Limb (tissue), 2 donors: ENCODE measurements at regions not wholly inside any gene's neighbourhood (a gene's known extent, or its start where the extent isn't known, plus 50 kb on each side); places are given as distances from the start of the nearest gene placed in this dataset.

Source experiments
- DNase-seq, 2 donors: peaks; one replicate each; pipeline ENCODE4 v3.0.0-alpha.2; 2016; ENCODE audit errors: extremely low spot score in 2 of 2

DNA sequence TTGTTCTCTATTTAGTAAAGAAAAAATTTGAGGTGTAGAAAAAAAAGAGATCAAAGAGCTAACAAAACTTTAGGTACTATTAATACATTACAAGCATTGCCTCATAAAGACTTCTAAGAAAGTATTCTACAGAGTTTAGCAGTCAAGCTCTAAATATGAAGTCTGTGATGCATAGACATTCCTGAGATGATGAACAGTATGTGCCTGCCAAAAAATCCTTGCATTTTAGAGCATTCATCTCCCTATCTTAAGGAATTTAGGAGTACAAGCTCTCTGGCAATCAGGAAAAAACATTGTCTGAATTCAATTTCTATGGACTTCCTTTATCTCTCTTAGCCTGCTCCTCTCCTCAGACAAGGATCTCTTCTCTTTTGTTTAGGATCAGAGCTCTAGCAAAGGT, 202.6 kb upstream of the LRFN5 start:
- peak in 1 of 2 donors; percentile 37 for DNase-seq

DNA sequence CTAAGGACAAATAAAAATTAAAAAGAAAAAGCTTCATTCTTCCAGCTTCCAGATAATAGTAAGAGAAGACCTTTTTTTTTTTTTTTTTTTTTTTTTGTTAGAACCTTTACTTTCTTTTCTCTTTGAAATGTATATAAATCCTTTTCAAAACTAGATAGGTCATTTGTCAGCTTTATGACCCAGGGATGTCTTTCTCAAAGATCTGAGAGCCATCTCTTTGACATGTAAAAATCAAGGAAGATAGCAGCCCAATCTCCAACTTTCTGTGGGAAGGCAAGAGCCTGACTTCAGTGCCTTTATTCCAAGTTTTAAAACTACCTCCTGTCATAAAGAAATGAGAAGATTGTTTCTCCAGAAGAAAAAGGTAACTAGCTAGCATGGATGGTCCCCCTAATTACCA, 203.3 kb upstream of the LRFN5 start:
- DNase-seq: no peak

DNA sequence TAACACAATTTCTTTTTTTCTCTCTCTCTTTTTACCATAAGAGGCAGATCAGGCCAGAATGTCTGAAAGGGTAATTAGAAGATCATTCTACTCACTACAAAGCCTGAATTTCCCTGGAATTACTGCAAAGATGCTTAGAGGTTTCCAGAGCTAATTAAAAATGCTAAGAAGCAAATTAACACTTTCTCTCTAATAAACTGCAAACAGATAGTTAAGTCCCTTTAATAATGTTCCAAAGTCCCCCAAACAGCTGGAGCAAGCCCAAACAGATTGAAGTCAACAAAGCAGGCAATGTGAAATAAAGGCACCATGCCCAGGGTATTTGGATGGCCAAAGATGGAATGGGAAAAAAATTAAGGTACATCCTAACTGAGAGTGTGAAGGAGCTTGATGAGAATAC, 208.8 kb upstream of the LRFN5 start:
- DNase-seq: no peak

DNA sequence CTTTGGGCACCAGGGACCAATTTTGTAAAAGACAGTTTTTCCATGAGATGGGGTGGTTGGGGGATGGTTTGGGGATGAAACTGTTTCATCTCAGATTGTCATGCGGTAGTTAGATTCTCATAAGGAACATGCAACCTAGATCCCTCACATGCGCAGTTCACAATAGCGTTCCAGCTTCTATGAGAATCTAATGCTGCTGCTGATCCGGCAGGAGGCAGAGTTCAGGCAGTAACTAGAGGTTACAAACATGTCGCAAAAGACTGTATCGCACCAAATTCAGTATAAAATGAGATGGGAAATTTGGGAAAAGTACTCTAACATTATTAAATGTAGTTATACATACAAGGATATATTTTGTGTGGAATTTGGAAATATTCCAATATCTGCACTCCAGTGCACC, 213.2 kb upstream of the LRFN5 start:
- no peak for DNase-seq

DNA sequence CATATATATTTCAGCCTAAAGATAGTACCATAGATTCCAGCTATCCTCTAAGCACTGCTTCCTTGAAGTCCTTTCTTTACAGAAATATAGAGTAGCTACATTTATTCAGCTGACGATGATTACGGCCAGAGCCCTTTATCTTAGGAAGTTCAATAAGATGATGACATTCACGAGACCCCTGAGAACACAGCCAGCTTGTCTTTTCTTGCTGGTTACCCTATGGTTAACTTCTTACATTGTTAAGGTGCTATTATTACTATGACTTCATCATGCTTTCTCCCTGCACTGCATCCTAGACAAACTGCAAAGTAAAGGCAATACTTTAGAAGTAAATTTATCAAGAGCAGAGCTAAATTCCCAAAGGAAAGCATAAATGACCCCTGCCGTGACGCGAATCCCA, 214.4 kb upstream of the LRFN5 start:
- no peak for DNase-seq

DNA sequence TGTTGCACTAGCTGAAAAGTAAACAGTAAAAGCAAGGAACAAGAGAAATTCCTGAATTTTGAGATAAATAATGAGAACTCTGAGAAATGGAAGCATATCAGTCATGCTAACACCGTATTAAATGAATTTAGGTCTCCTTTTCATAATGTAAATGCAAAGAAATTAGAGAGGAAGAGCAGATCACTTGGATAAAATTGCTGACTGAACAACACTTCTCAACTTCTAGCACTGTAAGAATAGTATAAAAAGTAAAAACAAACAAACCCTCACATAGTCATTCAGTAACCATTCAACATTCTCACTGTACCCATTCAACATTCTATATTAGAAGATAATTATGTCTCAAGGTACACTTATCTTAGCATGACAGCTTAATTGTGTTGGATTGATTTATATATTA, 217.3 kb upstream of the LRFN5 start:
- DNase-seq: no peak

DNA sequence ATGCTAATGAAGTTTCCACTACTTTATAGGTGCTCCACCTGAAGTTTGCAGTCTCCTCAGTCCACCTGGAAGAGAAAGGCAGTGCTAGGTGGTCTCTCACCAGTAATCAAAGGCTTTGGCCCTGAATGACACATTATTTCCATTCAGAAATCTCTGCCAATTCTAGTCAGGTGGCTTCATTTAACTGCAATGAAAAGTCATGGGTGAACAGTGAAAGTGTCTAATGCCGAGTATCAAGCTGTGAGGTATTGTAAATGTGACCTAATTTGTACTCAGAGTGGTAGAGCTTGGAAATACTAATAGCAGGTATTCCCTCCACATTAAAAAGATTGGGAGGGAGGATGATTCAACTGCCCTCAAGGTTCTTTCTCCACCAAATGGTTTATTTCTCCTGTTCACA, 220.9 kb upstream of the LRFN5 start:
- no peak for DNase-seq

DNA sequence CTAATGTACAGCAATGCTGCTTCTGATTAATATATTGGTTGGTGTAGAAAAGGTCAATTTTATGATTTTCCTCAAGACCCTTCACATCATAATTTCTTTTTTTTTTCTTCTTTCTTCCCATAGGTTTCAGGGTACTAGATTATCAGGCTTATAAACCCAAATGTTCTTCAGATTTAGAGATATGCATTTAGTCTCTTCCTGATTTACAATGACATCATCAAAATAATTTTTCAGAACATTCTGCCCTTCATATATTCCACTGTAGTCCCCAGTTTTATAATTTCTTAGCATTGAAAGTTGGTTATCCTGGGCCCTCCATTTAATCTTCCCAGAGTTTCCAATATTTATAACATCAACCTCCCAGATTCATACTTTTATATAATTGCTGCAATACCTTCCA, 226.7 kb upstream of the LRFN5 start:
- no peak for DNase-seq

DNA sequence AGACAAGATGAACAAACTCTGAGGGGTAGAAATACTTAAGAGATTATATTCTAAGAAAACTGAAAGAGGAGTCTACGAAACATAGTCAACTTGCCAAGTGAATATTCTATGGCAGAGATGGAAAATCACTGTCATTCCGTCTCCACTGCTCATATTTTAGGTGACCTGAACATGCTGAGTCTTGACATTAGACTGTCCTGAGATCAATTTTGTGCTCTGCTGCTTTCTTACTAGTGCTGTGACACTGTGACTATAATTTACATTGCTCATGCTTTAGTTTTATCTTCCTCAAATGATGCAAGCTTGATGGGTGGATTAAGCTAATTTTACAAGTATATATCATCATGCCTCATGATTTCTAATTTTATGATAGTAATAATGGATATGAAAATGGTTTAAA, 228.2 kb upstream of the LRFN5 start:
- no peak for DNase-seq

DNA sequence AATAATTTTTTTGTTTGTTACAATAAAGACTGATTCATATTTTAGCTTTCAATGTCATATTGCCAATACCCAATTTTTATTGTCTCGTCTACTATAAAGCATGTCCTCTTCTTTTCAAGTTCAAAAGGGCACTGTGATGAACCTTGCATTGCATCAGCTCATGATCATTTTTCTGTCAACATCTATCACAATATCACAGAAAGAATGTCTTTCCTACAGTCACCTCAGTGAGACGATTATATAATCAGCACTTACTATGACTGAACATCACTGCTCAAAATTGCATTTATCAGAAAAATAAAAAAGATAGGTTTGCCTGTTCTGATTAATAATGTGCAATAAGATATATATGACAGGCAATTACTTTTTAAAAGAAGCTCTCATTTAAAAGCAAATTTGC, 228.7 kb upstream of the LRFN5 start:
- DNase-seq: no peak

DNA sequence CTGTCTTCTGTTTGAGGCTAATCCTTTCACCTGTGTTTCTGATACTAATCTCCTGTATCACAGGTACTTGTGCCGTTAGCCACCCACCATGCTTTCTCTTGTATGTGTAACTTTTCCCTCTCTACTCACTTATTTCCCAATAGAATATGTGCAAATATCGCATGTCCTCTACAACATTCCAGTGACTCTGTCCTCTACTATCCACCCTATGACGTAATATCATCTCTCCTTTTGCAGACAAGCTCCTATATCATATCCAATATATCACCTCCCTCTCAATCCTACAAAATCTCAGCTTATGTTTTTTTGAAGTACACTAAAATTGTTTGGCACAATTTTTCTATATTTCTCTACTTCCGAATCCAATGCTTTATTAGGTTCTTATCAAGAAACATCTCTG, 232.6 kb upstream of the LRFN5 start:
- DNase-seq: no peak

DNA sequence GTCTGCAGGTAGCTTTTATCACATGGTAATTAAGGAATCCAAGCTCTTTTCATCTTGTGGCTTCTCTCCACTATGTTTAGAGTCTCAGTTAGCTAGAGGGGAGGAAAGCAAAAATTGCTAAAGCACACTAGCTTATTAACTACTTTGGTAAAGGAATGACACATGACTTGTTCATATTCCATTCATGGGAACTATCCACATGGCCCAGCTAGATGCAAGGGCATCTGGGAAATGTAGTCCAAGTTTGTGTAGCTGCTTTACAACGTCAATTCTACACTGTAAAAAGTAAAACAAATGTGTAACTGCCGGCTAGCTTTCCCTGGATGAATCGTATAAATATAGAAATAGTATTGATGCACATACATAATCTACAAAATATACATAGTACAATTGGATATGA, 244.5 kb upstream of the LRFN5 start:
- no peak for DNase-seq

DNA sequence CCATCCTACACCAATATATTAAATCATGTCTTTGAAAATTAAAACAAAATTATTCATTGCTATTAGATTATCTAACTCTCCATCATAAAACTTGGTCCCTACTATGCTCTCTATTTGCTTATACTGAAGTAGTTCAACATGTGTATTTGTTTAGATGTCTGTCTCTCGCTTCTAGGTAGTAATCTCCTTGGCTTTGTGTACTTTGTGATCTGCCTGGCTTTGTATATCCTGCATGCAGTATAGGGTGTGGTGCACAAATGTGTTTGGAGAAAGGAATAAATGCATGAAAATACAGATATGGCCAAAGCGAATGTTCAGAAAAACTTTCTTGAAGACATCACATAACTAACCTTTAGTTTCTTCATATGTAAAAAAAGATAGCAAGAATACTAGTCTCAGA, 246.6 kb upstream of the LRFN5 start:
- DNase-seq: no peak

DNA sequence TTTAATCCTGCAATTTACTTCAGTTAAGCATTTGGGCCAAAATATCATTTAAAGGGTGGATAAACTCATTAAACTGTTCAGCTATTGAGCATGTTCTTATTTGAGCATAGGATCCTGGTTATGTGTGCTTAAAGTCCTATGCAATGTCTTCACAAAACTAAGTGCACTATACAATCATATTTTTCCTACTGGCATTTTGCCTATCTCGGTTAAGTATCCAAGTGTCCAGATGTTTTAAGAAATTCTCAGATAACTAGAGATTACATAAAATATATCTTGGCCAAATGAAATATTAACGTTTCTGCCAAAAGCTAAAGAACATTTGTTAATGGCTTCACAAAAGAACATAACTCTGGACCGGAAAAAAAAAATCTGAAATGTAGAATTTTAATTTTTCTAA, 250.8 kb upstream of the LRFN5 start:
- no peak for DNase-seq

DNA sequence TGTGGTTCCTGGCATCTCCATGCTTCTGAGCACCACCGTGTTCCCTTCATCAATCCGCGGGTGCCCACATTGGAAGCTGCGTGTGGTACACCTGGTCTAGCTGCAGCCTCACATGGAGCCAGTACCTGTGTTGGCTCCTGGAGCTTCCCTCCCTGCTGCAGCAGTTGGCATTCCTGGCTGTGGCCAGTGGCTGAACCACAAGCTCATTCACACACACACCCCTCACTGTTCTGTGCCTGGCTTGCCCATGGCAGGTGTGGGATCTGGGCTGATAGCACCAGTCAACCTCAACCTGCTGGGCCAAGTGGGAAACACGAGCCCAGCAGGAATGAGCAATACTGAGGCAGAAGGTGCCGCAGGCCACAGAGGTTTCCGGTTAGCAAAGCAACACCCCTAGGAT, 256.2 kb upstream of the LRFN5 start:
- no peak for DNase-seq

DNA sequence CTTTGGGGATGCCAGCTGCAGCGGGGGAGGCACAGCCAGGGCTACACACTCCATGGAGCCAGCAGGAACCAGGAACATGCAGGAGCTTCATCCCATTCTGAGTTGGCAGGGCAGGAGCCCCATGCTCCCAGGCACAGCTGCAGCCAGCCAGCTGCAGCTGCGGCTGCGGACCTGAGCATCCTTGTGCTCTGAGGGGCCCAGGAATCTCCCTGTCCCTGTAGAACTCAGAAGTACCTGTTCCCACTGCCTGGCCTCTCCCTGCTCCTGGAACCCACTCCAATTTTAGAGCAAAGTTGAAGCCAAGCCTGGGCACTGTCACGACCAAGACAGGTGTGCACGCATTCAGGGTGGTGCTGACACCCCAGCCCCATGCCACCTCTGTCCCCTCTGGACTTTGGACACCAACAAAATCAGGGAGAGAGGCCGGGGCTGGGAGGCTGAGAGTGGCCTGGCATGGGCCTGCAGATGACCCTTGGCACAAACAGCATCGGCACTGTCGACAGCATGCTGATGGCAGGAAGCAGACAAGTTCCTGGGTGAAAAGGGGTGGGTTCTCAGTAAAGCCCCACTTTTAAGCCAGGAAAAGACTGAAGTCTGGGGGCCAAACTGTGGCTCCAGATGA, 257.3 kb upstream of the LRFN5 start:
- no peak for DNase-seq

DNA sequence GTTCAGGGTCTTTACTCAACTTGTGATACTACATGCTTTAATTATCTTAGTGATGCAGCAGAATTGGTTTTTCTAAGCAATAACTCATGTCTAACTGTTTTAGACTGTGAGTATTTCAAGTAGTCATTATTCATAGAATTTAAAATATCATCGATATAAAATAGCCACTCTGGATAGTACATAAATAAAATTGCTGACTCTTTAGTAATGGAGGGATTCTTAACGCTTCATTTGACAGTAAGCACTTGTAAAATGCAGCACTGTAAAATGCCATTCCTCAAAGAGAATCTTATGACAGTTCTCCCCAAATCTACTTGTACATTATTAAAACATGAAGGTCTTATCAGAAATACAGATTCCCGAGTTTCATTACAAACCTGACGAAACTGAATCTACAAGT, 262.8 kb upstream of the LRFN5 start:
- no peak for DNase-seq

DNA sequence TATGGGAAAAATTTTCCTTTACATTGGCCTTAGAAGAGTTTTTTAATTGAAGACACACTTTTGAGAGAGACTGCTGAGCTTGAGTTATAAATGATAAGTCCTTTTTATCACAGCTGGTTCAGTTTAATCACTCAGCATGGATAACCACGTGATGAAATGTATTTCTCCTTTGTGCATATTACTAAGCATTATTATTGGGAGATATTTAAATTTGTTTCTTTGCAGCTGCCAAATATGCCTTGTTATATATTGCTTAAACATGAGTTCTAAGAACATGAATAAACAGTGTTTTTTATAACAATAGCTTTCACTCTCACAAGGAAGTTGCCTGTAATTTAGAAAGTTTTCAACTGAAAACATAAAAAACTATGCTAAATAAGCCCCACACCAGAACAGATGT, 293.5 kb upstream of the LRFN5 start:
- DNase-seq: peak in 1 of 2 donors; percentile 15

DNA sequence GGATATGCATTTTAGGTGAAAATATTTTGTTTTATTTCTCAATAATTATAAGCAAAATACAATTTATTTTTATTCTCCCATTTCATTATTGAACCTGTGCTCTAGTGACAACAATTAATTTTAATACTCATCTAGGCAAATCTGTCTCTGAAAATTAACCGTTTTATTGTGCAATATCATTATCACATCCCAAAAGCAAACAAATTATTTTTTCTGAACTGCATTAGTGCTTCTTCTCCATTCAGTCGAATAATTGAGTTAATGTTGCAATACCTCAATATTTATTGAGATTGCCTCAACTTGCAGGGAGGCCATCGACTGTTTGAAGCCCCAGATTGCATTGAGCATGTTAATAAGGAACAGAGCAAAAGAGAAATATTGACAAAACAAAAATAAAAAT, 303.2 kb upstream of the LRFN5 start:
- DNase-seq: no peak

DNA sequence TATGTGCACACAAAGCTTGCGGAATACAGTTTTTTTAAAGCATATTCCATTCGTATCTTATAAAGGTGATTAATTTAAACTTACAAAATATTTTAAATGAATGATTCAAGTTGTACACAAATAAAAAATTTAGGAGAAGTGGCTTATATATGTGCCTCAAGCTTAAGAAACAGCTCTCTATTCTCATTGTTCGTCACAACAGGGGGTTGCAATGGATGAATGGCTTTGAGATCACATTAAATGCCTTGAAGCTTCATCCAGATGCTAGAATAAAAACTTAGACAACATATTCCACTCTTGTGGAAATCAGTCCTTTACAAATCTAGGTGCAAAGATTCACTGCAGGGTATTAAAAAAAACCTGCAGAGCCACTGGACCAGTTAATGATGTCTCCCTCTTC, 303.9 kb upstream of the LRFN5 start:
- no peak for DNase-seq

DNA sequence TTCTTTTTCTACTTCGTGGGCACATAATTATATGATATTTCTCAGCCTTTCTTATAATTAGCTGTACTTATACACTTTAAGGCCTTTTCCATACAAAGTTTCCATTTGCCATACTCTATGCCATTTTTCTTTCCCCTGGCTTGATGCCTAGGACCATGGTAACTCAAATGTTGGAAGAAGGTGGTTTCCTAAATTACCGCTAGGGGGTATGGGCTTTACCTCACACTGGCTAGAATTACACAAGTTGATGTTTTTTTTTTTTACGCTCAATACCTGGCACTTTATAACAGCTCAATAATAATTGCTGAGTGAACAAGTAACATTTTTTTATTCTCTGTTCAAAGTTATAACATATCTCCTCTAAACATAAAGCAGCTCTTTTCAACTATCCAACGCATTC, 306.8 kb upstream of the LRFN5 start:
- DNase-seq: no peak

DNA sequence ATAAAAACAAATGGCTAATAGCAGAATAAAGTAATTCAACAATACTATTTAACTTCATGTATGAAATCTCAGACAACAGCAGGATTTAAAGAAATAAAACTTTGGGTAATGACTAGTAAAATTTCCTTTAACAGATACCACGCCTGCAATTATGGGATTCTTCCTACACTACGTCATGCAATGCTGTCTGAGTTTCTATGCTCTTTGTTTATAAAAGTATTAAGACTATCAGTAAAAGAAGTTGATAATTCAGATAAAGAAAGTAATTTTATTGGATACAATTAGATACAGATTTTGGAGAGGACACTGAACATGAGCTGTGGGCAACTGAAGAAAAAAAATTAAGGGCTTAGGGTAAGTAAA, 308.4 kb upstream of the LRFN5 start:
- DNase-seq: no peak

DNA sequence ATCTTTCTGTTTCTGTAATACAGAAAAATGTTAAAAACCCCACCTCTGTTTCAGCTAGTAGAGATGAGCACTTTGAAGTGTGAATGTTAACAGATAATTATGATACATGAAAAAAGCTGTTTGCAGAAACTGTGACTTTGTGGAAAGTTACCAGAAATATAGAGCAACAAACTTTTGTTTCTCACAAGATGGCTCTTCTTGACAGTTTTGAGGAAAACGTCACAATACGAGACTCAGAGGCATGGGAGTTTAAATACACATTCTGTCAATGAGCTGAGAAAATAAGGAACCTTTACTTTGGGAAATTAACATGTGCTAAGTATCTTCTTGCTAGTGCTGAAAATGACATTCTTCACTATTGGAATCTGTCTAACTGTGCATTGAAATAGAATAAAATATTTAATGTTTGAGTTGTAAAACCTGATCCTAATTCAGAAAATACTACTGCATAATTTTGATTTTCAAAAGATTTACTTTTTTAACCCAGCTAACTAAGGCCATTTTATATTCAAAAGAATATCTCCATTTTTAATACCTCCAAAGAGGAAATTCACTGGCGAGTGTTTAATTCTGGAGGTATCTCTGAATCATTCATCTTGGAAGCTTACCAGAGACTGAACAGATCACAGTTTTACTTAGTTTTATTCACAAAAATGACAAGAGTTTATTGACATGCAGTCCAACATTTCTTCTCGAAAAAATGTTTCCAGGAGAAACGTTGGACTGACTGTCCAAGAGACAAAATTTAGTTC, 308.9 kb upstream of the LRFN5 start:
- DNase-seq: no peak

DNA sequence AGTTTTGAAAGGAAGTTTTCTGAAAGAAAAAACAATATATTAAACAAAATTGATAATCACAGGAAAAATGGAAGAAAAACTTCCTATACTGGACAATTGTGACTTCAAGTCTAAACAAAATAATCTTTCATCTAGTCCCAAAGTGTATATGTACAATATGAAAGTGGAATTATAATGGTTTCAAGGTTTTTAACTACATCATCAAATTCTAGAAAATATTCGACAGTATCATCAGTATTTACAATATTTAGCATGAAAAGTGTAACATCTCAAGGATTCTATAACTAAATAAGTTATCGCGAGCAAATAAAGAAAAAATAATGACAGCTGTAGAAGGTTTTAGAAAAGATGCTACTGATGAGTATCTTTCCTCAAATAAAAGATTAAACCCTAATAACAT, 310.9 kb upstream of the LRFN5 start:
- DNase-seq: no peak
